ENCODE measurements at regions not wholly inside any gene's neighbourhood (a gene's known extent, or its start where the extent isn't known, plus 50 kb on each side); places are given as distances from the start of the nearest gene placed in this dataset.

- H3K9ac ChIP-seq (ENCODE audit: low read length) = no peak overlapping the region
- CTCF ChIA-PET = no interaction called here
- WGBS (ENCODE audit: insufficient coverage) = no CpG with 5 or more reads among the region's 2 CpGs
Observed at GRCh38 chr9:94018628-94019027, 63.5 kb upstream of the BARX1 start.

GRCh38 chr9:94017939-94018531 is 62.9 kb upstream of the BARX1 start:
- peaks cover 5% of the 10 kb centered on the region for H3K4me1 Mint-ChIP-seq
- ChIA-PET POLR2A (no interaction called here), CTCF (no interaction called here)
- Histone ChIP-seq H3K9me3 (ENCODE audit: control extremely low read depth in 1 of 3, control insufficient read depth in 2 of 3, insufficient read depth in 1 of 3, low read length in 2 of 3) (no peaks in the 10 kb centered on the region), H3K4me3 (ENCODE audit: control extremely low read depth in 1 of 5, extremely low read depth in 1 of 5, insufficient read depth in 1 of 5, low read depth in 2 of 5, low read length in 4 of 5) (no peak overlapping the region), H3K4me2 (replicated peaks; ENCODE audit: low read depth, low read length, poor library complexity, severe bottlenecking) (no peak overlapping the region), H2AFZ (ENCODE audit: insufficient read depth, low read depth, low read length, poor library complexity, severe bottlenecking) (no peak overlapping the region), H3K79me2 (ENCODE audit: control insufficient read depth, insufficient read depth, low read length) (no peaks in the 10 kb centered on the region), H3K36me3 (replicated peaks in 1 of 2; ENCODE audit: control extremely low read depth in 1 of 2, control insufficient read depth in 1 of 2, extremely low read depth in 1 of 2, insufficient read depth in 2 of 2, low read length in 1 of 2) (no peaks in the 10 kb centered on the region), H3K27ac (ENCODE audit: low read length in 2 of 2) (no peak overlapping the region), H4K20me1 (ENCODE audit: control insufficient read depth, insufficient read depth, low read length, poor library complexity, severe bottlenecking) (no peaks in the 10 kb centered on the region), H3K27me3 (replicated peaks in 1 of 4; ENCODE audit: control extremely low read depth in 1 of 4, control insufficient read depth in 3 of 4, insufficient read depth in 4 of 4, low read length in 3 of 4) (peaks cover 0 to 2% (median 0%) of the 10 kb centered on the region in 4 experiments), H3K4me1 (ENCODE audit: control insufficient read depth in 2 of 2, insufficient read depth in 2 of 2, low read length in 2 of 2) (peaks cover 4% of the 10 kb centered on the region in 2 donors), H3K9ac (ENCODE audit: low read length) (no peak overlapping the region)
- no peak for DNase-seq
- TF ChIP-seq, protein P1, sequence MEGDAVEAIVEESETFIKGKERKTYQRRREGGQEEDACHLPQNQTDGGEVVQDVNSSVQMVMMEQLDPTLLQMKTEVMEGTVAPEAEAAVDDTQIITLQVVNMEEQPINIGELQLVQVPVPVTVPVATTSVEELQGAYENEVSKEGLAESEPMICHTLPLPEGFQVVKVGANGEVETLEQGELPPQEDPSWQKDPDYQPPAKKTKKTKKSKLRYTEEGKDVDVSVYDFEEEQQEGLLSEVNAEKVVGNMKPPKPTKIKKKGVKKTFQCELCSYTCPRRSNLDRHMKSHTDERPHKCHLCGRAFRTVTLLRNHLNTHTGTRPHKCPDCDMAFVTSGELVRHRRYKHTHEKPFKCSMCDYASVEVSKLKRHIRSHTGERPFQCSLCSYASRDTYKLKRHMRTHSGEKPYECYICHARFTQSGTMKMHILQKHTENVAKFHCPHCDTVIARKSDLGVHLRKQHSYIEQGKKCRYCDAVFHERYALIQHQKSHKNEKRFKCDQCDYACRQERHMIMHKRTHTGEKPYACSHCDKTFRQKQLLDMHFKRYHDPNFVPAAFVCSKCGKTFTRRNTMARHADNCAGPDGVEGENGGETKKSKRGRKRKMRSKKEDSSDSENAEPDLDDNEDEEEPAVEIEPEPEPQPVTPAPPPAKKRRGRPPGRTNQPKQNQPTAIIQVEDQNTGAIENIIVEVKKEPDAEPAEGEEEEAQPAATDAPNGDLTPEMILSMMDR (IDR thresholded peaks at IDR 0.05) = no peak
- no peak for TF ChIP-seq EZH2 (IDR thresholded peaks at IDR 0.05; ENCODE audit: borderline replicate concordance, insufficient read depth, low read depth, low read length, poor library complexity, severe bottlenecking)
- no peak overlapping the region for H3K27ac Mint-ChIP-seq
- H3K4me3 Mint-ChIP-seq = no peak overlapping the region
- no peaks in the 10 kb centered on the region for H3K9me3 Mint-ChIP-seq (ENCODE audit: insufficient read depth)
- H3K27me3 Mint-ChIP-seq = peaks cover 4% of the 10 kb centered on the region
- WGBS (ENCODE audit: insufficient coverage) = 85% methylated on average over 3 of the region's 3 CpGs
- intact Hi-C loops (cut with micrococcal nuclease) = no loop called here
- ATAC-seq (ENCODE audit: low read depth) = no peak

More at GRCh38 chr9:94018628-94019027, 63.5 kb upstream of the BARX1 start:
- Histone ChIP-seq H3K27me3 (replicated peaks in 1 of 4; ENCODE audit: control extremely low read depth in 1 of 4, control insufficient read depth in 3 of 4, insufficient read depth in 4 of 4, low read length in 3 of 4) (peaks cover 0 to 2% (median 0%) of the 10 kb centered on the region in 4 experiments), H3K4me1 (ENCODE audit: control insufficient read depth in 2 of 2, insufficient read depth in 2 of 2, low read length in 2 of 2) (no peaks in the 10 kb centered on the region), H3K4me3 (ENCODE audit: control extremely low read depth in 1 of 5, extremely low read depth in 1 of 5, insufficient read depth in 1 of 5, low read depth in 2 of 5, low read length in 4 of 5) (no peak overlapping the region), H2AFZ (ENCODE audit: insufficient read depth, low read depth, low read length, poor library complexity, severe bottlenecking) (no peak overlapping the region), H3K4me2 (replicated peaks; ENCODE audit: low read depth, low read length, poor library complexity, severe bottlenecking) (no peak overlapping the region), H3K36me3 (replicated peaks in 1 of 2; ENCODE audit: control extremely low read depth in 1 of 2, control insufficient read depth in 1 of 2, extremely low read depth in 1 of 2, insufficient read depth in 2 of 2, low read length in 1 of 2) (no peaks in the 10 kb centered on the region), H3K79me2 (ENCODE audit: control insufficient read depth, insufficient read depth, low read length) (no peaks in the 10 kb centered on the region), H3K27ac (ENCODE audit: low read length in 2 of 2) (no peak overlapping the region), H3K9me3 (ENCODE audit: control extremely low read depth in 1 of 3, control insufficient read depth in 2 of 3, insufficient read depth in 1 of 3, low read length in 2 of 3) (no peaks in the 10 kb centered on the region), H4K20me1 (ENCODE audit: control insufficient read depth, insufficient read depth, low read length, poor library complexity, severe bottlenecking) (no peaks in the 10 kb centered on the region)
- Mint-ChIP-seq H3K27me3 (peaks cover 4% of the 10 kb centered on the region), H3K27ac (no peak overlapping the region), H3K9me3 (ENCODE audit: insufficient read depth) (no peaks in the 10 kb centered on the region), H3K4me3 (no peak overlapping the region), H3K4me1 (peaks cover 2% of the 10 kb centered on the region)
- intact Hi-C loops (cut with micrococcal nuclease) = no loop called here
- no peak for ATAC-seq (ENCODE audit: low read depth)
- DNase-seq = no peak
- POLR2A ChIA-PET = no interaction called here
- TF ChIP-seq, protein P1 (IDR thresholded peaks at IDR 0.05) = no peak
- no peak for TF ChIP-seq EZH2 (IDR thresholded peaks at IDR 0.05; ENCODE audit: borderline replicate concordance, insufficient read depth, low read depth, low read length, poor library complexity, severe bottlenecking)

Measured in B cell (primary cell).